Ishikawa (cell line): ENCODE measurements at regions not wholly inside any gene's neighbourhood (a gene's known extent, or its start where the extent isn't known, plus 50 kb on each side); places are given as distances from the start of the nearest gene placed in this dataset.
A peak's percentile ranks its signal among the peaks of the same experiment; 100 is the strongest.

Source experiments
- CEBPB ChIP-seq: IDR thresholded peaks from 2 replicates; pipeline ENCODE4 v1.6.1; 2012
- CREB1 ChIP-seq: IDR thresholded peaks from 2 replicates; pipeline ENCODE4 v1.6.1; 2012; ENCODE audit warnings: low read depth
- EGR1 ChIP-seq: IDR thresholded peaks from 2 replicates; pipeline ENCODE4 v1.6.1; 2012
- EP300 ChIP-seq: IDR thresholded peaks from 2 replicates; pipeline ENCODE4 v1.6.1; 2012; ENCODE audit warnings: borderline replicate concordance
- FOXM1 ChIP-seq: IDR thresholded peaks from 2 replicates; pipeline ENCODE4 v1.6.1; 2012; ENCODE audit warnings: low read depth, borderline replicate concordance
- NFIC ChIP-seq: IDR thresholded peaks from 2 replicates; pipeline ENCODE4 v1.6.1; 2012
- RAD21 ChIP-seq: IDR thresholded peaks from 2 replicates; pipeline ENCODE4 v1.6.1; 2012; ENCODE audit warnings: low read depth
- TAF1 ChIP-seq: IDR thresholded peaks from 2 replicates; pipeline ENCODE4 v1.6.1; 2012; ENCODE audit warnings: low read depth, mild to moderate bottlenecking
- TCF12 ChIP-seq: IDR thresholded peaks from 2 replicates; pipeline ENCODE4 v1.6.1; 2012; ENCODE audit warnings: low read depth
- TEAD4 ChIP-seq: IDR thresholded peaks from 2 replicates; pipeline ENCODE4 v1.6.1; 2012
- YY1 ChIP-seq: IDR thresholded peaks from 2 replicates; pipeline ENCODE4 v1.6.1; 2012; ENCODE audit warnings: low read depth
- ZBTB7A ChIP-seq: IDR thresholded peaks from 2 replicates; pipeline ENCODE4 v1.6.1; 2012; ENCODE audit warnings: low read depth
- TF ChIP-seq, protein P1 (sequence below): IDR thresholded peaks from 2 replicates; pipeline ENCODE4 v1.6.1; 2012; ENCODE audit warnings: low read depth, mild to moderate bottlenecking
- TF ChIP-seq, protein P2 (sequence below): IDR thresholded peaks from 2 replicates; pipeline ENCODE4 v1.6.1; 2012
- TF ChIP-seq, protein P3 (sequence below): IDR thresholded peaks from 2 replicates; pipeline ENCODE4 v1.6.1; 2012

GRCh38 chr3:90076136-90076535, 968.7 kb downstream of the EPHA3 start:
- TF ChIP-seq FOXM1, result no peak
- TF ChIP-seq, protein P1, sequence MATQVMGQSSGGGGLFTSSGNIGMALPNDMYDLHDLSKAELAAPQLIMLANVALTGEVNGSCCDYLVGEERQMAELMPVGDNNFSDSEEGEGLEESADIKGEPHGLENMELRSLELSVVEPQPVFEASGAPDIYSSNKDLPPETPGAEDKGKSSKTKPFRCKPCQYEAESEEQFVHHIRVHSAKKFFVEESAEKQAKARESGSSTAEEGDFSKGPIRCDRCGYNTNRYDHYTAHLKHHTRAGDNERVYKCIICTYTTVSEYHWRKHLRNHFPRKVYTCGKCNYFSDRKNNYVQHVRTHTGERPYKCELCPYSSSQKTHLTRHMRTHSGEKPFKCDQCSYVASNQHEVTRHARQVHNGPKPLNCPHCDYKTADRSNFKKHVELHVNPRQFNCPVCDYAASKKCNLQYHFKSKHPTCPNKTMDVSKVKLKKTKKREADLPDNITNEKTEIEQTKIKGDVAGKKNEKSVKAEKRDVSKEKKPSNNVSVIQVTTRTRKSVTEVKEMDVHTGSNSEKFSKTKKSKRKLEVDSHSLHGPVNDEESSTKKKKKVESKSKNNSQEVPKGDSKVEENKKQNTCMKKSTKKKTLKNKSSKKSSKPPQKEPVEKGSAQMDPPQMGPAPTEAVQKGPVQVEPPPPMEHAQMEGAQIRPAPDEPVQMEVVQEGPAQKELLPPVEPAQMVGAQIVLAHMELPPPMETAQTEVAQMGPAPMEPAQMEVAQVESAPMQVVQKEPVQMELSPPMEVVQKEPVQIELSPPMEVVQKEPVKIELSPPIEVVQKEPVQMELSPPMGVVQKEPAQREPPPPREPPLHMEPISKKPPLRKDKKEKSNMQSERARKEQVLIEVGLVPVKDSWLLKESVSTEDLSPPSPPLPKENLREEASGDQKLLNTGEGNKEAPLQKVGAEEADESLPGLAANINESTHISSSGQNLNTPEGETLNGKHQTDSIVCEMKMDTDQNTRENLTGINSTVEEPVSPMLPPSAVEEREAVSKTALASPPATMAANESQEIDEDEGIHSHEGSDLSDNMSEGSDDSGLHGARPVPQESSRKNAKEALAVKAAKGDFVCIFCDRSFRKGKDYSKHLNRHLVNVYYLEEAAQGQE, result no peak
- TF ChIP-seq, protein P2, sequence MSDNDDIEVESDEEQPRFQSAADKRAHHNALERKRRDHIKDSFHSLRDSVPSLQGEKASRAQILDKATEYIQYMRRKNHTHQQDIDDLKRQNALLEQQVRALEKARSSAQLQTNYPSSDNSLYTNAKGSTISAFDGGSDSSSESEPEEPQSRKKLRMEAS, result no peak
- TF ChIP-seq CREB1, result no peak
- no peak for TF ChIP-seq RAD21
- TF ChIP-seq EP300, result no peak
- TF ChIP-seq YY1, result no peak

- TF ChIP-seq YY1, result no peak
- 0 out of 2 replicates have a peak, but pooled peaks have one; percentile 9 for TF ChIP-seq NFIC
Measured at GRCh38 chr3:90080988-90081387, 973.6 kb downstream of the EPHA3 start.

- TF ChIP-seq TAF1, result no peak
- TF ChIP-seq EGR1, result no peak
- no peak for TF ChIP-seq TEAD4
- TF ChIP-seq EP300, result no peak
- no peak for TF ChIP-seq ZBTB7A
- TF ChIP-seq, protein P2, result no peak
- no peak for TF ChIP-seq YY1
- no peak for TF ChIP-seq RAD21
- TF ChIP-seq, protein P1, result no peak
Measured at GRCh38 chr3:90087703-90088102, 980.3 kb downstream of the EPHA3 start.

DNA sequence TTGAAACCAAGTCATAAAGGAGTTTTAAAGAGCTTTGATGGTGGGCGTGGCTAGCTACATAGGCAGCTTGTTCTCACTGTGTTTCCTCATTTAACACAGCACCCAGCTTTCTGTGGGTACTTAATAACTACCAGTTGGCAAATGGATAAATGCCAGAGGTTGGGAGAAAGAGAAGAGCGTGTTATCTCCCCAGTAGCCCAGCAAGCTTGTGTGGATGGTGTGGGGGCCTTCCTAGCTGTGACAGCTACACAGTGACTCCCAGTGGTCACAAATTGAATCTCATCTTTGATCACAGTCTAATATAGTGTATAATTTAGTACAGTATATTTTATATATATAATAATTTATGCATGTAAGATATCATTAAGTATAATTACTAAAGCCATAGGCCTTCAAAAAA, 984.1 kb downstream of the EPHA3 start:
- TF ChIP-seq EP300, result no peak
- TF ChIP-seq RAD21, result peak; percentile 78

DNA sequence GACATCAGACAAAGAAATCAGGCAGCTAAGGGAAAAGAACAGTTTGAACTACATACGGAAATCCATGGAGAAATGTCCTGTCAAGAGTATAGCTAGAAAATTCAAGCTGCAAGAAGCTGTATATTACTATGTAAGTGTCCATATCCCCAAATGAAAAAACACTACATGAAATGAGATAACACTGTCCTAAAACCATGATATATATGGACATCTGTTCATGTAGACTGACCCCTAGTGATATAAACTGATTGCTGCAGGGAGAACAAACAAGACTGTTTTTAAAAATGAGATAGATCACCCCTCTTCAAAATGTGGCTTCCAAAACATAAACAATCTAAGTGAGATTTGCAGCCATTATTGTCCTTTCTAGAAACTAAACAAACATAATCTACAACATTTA, 985.6 kb downstream of the EPHA3 start:
- TF ChIP-seq, protein P1, result no peak
- peak; percentile 65 for TF ChIP-seq RAD21
- no peak for TF ChIP-seq ZBTB7A

GRCh38 chr3:90095811-90096210, 988.4 kb downstream of the EPHA3 start:
- TF ChIP-seq ZBTB7A (no peak), CEBPB (no peak), CREB1 (no peak), EGR1 (no peak), TCF12 (no peak), RAD21 (no peak), EP300 (no peak), TAF1 (no peak), YY1 (no peak), FOXM1 (no peak), TEAD4 (no peak), NFIC (no peak)
- TF ChIP-seq, protein P3, sequence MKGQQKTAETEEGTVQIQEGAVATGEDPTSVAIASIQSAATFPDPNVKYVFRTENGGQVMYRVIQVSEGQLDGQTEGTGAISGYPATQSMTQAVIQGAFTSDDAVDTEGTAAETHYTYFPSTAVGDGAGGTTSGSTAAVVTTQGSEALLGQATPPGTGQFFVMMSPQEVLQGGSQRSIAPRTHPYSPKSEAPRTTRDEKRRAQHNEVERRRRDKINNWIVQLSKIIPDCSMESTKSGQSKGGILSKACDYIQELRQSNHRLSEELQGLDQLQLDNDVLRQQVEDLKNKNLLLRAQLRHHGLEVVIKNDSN, result no peak
- TF ChIP-seq, protein P1, result no peak
- TF ChIP-seq, protein P2, result no peak
